ENCODE measurements at regions not wholly inside any gene's neighbourhood (a gene's known extent, or its start where the extent isn't known, plus 50 kb on each side); places are given as distances from the start of the nearest gene placed in this dataset.

DNA sequence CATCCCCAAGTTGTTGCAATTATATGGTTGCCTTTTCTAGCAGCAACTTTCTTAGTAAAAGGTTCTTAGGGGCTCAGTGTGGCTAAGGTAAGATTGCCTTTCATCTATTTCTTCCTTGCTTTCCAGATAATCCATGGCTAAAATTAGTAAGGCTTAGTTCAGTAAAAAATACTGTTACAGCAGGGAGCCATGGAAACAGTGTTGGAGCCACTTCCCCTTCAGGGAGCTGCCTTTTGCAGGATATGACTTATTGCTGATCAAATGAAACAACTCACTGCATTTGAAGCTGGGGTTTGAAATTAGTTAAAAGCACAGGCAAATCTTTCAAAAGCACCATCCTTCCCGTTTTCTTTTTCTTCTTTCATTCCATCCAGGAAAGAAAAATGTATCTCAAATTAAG is 184.3 kb downstream of the C11orf87 start:
- no peak for TF ChIP-seq RAD21 (IDR thresholded peaks at IDR 0.05; ENCODE audit: low read depth)
- TF ChIP-seq, protein P1, sequence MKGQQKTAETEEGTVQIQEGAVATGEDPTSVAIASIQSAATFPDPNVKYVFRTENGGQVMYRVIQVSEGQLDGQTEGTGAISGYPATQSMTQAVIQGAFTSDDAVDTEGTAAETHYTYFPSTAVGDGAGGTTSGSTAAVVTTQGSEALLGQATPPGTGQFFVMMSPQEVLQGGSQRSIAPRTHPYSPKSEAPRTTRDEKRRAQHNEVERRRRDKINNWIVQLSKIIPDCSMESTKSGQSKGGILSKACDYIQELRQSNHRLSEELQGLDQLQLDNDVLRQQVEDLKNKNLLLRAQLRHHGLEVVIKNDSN (IDR thresholded peaks at IDR 0.05) = no peak
- TF ChIP-seq TEAD4 (IDR thresholded peaks at IDR 0.05) = no peak
- no peak for TF ChIP-seq FOXM1 (IDR thresholded peaks at IDR 0.05; ENCODE audit: borderline replicate concordance, low read depth)
- TF ChIP-seq MAX (IDR thresholded peaks at IDR 0.05) = no peak
- TF ChIP-seq CREB1 (IDR thresholded peaks at IDR 0.05; ENCODE audit: low read depth) = no peak
- TF ChIP-seq ZBTB7A (IDR thresholded peaks at IDR 0.05; ENCODE audit: low read depth) = no peak
- no peak for TF ChIP-seq EP300 (IDR thresholded peaks at IDR 0.05; ENCODE audit: borderline replicate concordance)
- no peak for TF ChIP-seq REST (IDR thresholded peaks at IDR 0.05; ENCODE audit: low read depth)
- TF ChIP-seq TAF1 (IDR thresholded peaks at IDR 0.05; ENCODE audit: low read depth) = no peak
- no peak for TF ChIP-seq YY1 (IDR thresholded peaks at IDR 0.05; ENCODE audit: low read depth)
- no peak for TF ChIP-seq CEBPB (IDR thresholded peaks at IDR 0.05)
- TF ChIP-seq NFIC (IDR thresholded peaks at IDR 0.05) = no peak
- no peak for TF ChIP-seq EGR1 (IDR thresholded peaks at IDR 0.05)
- TF ChIP-seq TCF12 (IDR thresholded peaks at IDR 0.05; ENCODE audit: low read depth) = no peak

- TF ChIP-seq, protein P1 (IDR thresholded peaks at IDR 0.05) = no peak
- TF ChIP-seq ZBTB7A (IDR thresholded peaks at IDR 0.05; ENCODE audit: low read depth) (no peak), CEBPB (IDR thresholded peaks at IDR 0.05) (no peak), REST (IDR thresholded peaks at IDR 0.05; ENCODE audit: low read depth) (no peak), RAD21 (IDR thresholded peaks at IDR 0.05; ENCODE audit: low read depth) (no peak), TEAD4 (IDR thresholded peaks at IDR 0.05) (no peak)
These were observed 187.6 kb downstream of the C11orf87 start for GRCh38 chr11:109609454-109610185.

DNA sequence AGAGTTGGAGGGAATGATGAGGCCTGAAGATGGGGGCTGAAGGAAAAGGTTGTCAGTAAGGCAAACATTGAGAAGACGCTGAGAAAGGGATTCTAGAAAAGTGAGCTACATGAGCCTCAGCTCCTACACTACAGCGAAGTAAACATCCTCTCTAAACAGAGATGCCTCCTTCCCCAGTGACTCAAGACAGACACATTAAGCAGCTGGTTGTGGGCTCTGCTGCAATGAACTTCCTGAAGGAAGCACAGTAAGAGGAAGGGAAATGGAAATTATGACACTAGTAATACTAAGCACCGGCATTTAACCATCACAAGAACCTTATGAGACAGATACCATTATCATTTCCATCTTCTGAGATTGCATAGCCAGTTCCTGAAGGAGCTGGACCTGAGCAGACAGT is 190.5 kb downstream of the C11orf87 start:
- no peak for TF ChIP-seq MAX (IDR thresholded peaks at IDR 0.05)
- no peak for TF ChIP-seq TAF1 (IDR thresholded peaks at IDR 0.05; ENCODE audit: low read depth)
- TF ChIP-seq TCF12 (IDR thresholded peaks at IDR 0.05; ENCODE audit: low read depth) = no peak
- TF ChIP-seq EGR1 (IDR thresholded peaks at IDR 0.05) = no peak
- no peak for TF ChIP-seq CEBPB (IDR thresholded peaks at IDR 0.05)
- TF ChIP-seq, protein P1 (IDR thresholded peaks at IDR 0.05) = no peak
- no peak for TF ChIP-seq EP300 (IDR thresholded peaks at IDR 0.05; ENCODE audit: borderline replicate concordance)
- TF ChIP-seq CREB1 (IDR thresholded peaks at IDR 0.05; ENCODE audit: low read depth) = no peak

- no peak for TF ChIP-seq EP300 (IDR thresholded peaks at IDR 0.05; ENCODE audit: borderline replicate concordance)
- TF ChIP-seq CREB1 (IDR thresholded peaks at IDR 0.05; ENCODE audit: low read depth) = no peak
These were observed 197.5 kb downstream of the C11orf87 start for GRCh38 chr11:109619498-109619897.

DNA sequence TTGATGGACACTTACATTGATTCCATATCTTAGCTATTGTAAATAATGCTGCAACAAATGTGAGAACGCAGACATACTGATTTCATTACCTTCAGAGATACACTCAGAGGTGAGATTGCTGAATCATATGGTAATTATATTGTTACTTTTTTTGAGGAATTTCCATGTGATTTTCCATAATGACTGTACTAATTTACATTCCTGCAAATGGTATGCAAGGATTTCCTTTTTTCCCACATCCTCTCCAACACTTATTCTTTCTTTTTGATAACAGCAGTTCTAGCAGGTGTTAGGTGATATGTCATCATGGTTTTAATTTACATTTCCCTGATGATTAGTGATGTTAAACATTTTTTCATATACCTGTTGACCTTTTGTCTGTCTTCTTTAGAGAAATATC is 207.7 kb downstream of the C11orf87 start:
- TF ChIP-seq, protein P1 (IDR thresholded peaks at IDR 0.05) = no peak
- TF ChIP-seq TAF1 (IDR thresholded peaks at IDR 0.05; ENCODE audit: low read depth) (no peak), TCF12 (IDR thresholded peaks at IDR 0.05; ENCODE audit: low read depth) (no peak), ZBTB7A (IDR thresholded peaks at IDR 0.05; ENCODE audit: low read depth) (no peak), NFIC (IDR thresholded peaks at IDR 0.05) (no peak), CREB1 (IDR thresholded peaks at IDR 0.05; ENCODE audit: low read depth) (no peak), MAX (IDR thresholded peaks at IDR 0.05) (no peak), FOXM1 (IDR thresholded peaks at IDR 0.05; ENCODE audit: borderline replicate concordance, low read depth) (no peak), CEBPB (IDR thresholded peaks at IDR 0.05) (no peak), TEAD4 (IDR thresholded peaks at IDR 0.05) (no peak), EP300 (IDR thresholded peaks at IDR 0.05; ENCODE audit: borderline replicate concordance) (no peak), YY1 (IDR thresholded peaks at IDR 0.05; ENCODE audit: low read depth) (no peak), RAD21 (IDR thresholded peaks at IDR 0.05; ENCODE audit: low read depth) (no peak), EGR1 (IDR thresholded peaks at IDR 0.05) (no peak)

Measured in Ishikawa (cell line).